Stimulated activated CD4-positive, alpha-beta T cell treated with anti-CD3 and anti-CD28 coated beads, Interleukin-1b, Interleukin-23, amount 100 ng/mL, for 1 hour (primary cell): ENCODE measurements at regions not wholly inside any gene's neighbourhood (a gene's known extent, or its start where the extent isn't known, plus 50 kb on each side); places are given as distances from the start of the nearest gene placed in this dataset.
"Not testable (repeated sequence)": the region's sequence is repeated elsewhere in the genome, so short reads cannot be mapped to it uniquely, and the experiment has no call there.

ENCODE experiments used
- DNase-seq, 2 donors: peaks; one replicate each; pipeline ENCODE4 v3.0.0-alpha.2; 2020; ENCODE audit warnings: low read depth in 2 of 2

GRCh38 chr21:32823296-32823695 lies 51.7 kb upstream of the PAXBP1 start:
- DNase-seq = not testable (repeated sequence)

GRCh38 chr21:32824950-32825349 lies 53.4 kb upstream of the PAXBP1 start:
- DNase-seq = no peak

- DNase-seq = no peak
Observed at GRCh38 chr21:32826329-32827167, 55.0 kb upstream of the PAXBP1 start.

- DNase-seq = no peak
Observed at GRCh38 chr21:32828908-32829307, 57.4 kb upstream of the PAXBP1 start.

GRCh38 chr21:32829504-32829903 lies 57.9 kb upstream of the PAXBP1 start:
- DNase-seq = no peak

- DNase-seq = not testable (repeated sequence)
Observed at GRCh38 chr21:32831779-32832178, 60.2 kb upstream of the PAXBP1 start.

GRCh38 chr21:32834211-32834915 lies 62.8 kb upstream of the PAXBP1 start:
- DNase-seq = no peak

GRCh38 chr21:32834916-32835235 lies 63.3 kb upstream of the PAXBP1 start:
- DNase-seq = no peak

- DNase-seq = no peak
Observed at GRCh38 chr21:32842146-32842545, 70.6 kb upstream of the PAXBP1 start.

GRCh38 chr21:32843561-32843960 lies 72.0 kb upstream of the PAXBP1 start:
- no peak for DNase-seq

- no peak for DNase-seq
Observed at GRCh38 chr21:32844076-32844475, 72.5 kb upstream of the PAXBP1 start.

- DNase-seq = no peak
Observed at GRCh38 chr21:32844653-32845436, 73.3 kb upstream of the PAXBP1 start.

- DNase-seq = no peak
Observed at GRCh38 chr21:32858628-32859027, 87.1 kb upstream of the PAXBP1 start.

- no peak for DNase-seq
Observed at GRCh38 chr21:32860399-32860798, 88.8 kb upstream of the PAXBP1 start.

GRCh38 chr21:32861866-32862265 lies 90.3 kb upstream of the PAXBP1 start:
- DNase-seq = no peak

- no peak for DNase-seq
Observed at GRCh38 chr21:32867597-32867996, 96.0 kb upstream of the PAXBP1 start.

- DNase-seq = no peak
Observed at GRCh38 chr21:32868631-32869454, 97.3 kb upstream of the PAXBP1 start.

GRCh38 chr21:32869459-32869858 lies 97.9 kb upstream of the PAXBP1 start:
- no peak for DNase-seq

GRCh38 chr21:32876426-32876825 lies 104.9 kb upstream of the PAXBP1 start:
- DNase-seq = no peak

GRCh38 chr21:32877888-32878287 lies 106.3 kb upstream of the PAXBP1 start:
- DNase-seq = not testable (repeated sequence)

- DNase-seq = no peak
Observed at GRCh38 chr21:32878661-32879060, 107.1 kb upstream of the PAXBP1 start.

- no peak for DNase-seq
Observed at GRCh38 chr21:32881458-32881857, 109.9 kb upstream of the PAXBP1 start.
